PFSK-1 (cell line): ENCODE measurements at regions not wholly inside any gene's neighbourhood (a gene's known extent, or its start where the extent isn't known, plus 50 kb on each side); places are given as distances from the start of the nearest gene placed in this dataset.

Source experiments
- FOXP2 ChIP-seq: optimal IDR thresholded peaks from 2 replicates; pipeline ENCODE3; 2011; ENCODE audit warnings: borderline replicate concordance, control low read depth, inconsistent platforms; ENCODE audit not compliant: insufficient read depth; ENCODE audit errors: extremely low read length, extremely low read depth
- POLR2AphosphoS5 ChIP-seq: IDR thresholded peaks from 2 replicates; pipeline ENCODE4 v1.6.1; 2012; ENCODE audit warnings: low read depth, mild to moderate bottlenecking, control low read depth, low read length, moderate library complexity
- SIN3A ChIP-seq: IDR thresholded peaks from 2 replicates; pipeline ENCODE4 v1.6.1; 2012; ENCODE audit warnings: mild to moderate bottlenecking, low read length, moderate library complexity, borderline replicate concordance; ENCODE audit not compliant: insufficient read depth
- TAF1 ChIP-seq: IDR thresholded peaks from 2 replicates; pipeline ENCODE4 v1.6.1; 2012; ENCODE audit warnings: low read length, control low read depth, borderline replicate concordance; ENCODE audit not compliant: insufficient read depth
- TF ChIP-seq, protein P1 (sequence below), 2 experiments: IDR thresholded peaks; 2 replicates each; pipeline versions ENCODE4 v1.6.1 to v1.8.0; 2011 to 2012; ENCODE audit warnings: low read depth in 2 of 2, low read length in 2 of 2, control low read depth in 1 of 2, inconsistent platforms in 1 of 2, mild to moderate bottlenecking in 1 of 2, moderate library complexity in 1 of 2; ENCODE audit not compliant: insufficient read depth in 1 of 2

DNA sequence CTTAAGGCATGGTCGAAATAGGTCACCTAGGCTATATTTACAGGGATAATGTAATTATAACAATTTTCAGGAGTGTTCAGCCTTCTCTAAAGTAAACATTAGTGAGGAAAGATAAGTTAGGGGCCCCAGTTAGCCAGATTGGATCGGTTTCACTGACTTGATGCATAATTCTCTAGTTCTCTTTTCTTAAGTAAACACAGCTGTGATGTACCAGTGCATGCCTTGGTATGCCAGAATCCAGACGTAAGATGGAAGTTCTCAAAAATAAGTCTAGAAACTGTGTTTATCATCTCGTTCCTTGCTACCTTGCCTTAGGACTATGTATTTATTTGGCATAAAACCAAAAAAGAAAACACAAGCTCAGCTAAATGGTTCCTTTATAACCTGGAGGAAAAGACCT lies 442.2 kb upstream of the CLINT1 start:
- TF ChIP-seq, protein P1, sequence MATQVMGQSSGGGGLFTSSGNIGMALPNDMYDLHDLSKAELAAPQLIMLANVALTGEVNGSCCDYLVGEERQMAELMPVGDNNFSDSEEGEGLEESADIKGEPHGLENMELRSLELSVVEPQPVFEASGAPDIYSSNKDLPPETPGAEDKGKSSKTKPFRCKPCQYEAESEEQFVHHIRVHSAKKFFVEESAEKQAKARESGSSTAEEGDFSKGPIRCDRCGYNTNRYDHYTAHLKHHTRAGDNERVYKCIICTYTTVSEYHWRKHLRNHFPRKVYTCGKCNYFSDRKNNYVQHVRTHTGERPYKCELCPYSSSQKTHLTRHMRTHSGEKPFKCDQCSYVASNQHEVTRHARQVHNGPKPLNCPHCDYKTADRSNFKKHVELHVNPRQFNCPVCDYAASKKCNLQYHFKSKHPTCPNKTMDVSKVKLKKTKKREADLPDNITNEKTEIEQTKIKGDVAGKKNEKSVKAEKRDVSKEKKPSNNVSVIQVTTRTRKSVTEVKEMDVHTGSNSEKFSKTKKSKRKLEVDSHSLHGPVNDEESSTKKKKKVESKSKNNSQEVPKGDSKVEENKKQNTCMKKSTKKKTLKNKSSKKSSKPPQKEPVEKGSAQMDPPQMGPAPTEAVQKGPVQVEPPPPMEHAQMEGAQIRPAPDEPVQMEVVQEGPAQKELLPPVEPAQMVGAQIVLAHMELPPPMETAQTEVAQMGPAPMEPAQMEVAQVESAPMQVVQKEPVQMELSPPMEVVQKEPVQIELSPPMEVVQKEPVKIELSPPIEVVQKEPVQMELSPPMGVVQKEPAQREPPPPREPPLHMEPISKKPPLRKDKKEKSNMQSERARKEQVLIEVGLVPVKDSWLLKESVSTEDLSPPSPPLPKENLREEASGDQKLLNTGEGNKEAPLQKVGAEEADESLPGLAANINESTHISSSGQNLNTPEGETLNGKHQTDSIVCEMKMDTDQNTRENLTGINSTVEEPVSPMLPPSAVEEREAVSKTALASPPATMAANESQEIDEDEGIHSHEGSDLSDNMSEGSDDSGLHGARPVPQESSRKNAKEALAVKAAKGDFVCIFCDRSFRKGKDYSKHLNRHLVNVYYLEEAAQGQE (IDR thresholded peaks at IDR 0.05; ENCODE audit: insufficient read depth in 1 of 2, low read depth in 2 of 2, low read length in 2 of 2): no peak

DNA sequence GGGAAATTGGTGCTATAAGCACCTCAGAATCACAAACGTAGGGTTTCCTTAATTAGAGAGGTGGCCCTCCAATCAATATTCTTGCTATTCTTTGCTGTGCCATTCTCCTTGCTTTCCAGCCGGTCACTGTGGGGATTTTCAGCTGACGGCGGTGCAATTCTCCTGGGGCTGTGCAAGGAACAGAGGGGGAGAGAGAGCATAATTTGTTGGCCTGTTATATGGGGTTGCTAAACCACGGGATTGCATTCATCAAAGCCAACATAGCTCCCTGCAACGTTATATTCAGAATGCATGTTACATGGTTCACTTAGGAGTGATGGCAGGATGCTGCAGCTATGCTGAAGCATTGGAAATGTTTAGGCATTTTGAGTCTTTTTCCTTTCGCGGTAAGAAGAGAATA lies 441.3 kb upstream of the CLINT1 start:
- TF ChIP-seq SIN3A: no peak
- no peak for TF ChIP-seq TAF1
- TF ChIP-seq FOXP2: no peak
- no peak for TF ChIP-seq POLR2AphosphoS5
- TF ChIP-seq, protein P1 (IDR thresholded peaks at IDR 0.05; ENCODE audit: insufficient read depth in 1 of 2, low read depth in 2 of 2, low read length in 2 of 2): no peak

DNA sequence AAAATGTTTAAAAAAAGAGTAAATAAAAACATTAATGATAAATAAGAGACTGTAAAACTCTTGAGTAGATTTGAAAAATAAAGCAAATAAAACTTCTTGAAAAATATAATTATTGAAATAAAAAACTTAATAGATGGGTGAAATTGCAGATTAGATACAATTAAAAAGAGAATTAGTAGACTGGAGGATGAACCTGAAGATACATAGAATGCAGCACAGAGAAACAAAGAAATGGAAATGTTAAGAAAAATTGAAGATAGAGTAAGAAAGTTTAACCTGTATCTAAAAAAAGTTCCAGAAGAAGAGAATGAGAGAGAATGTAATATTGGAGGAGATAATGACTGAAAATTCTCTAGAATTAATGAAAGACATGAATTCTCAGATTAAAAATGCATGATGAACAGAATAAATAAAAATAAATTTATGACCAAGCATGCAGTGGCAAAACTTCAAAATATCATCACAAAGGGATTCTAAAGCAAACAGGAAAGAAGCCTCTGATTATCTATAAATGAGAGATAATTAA lies 438.1 kb upstream of the CLINT1 start:
- TF ChIP-seq POLR2AphosphoS5: no peak
- TF ChIP-seq SIN3A: no peak
- TF ChIP-seq, protein P1 (IDR thresholded peaks at IDR 0.05; ENCODE audit: insufficient read depth in 1 of 2, low read depth in 2 of 2, low read length in 2 of 2): no peak
- TF ChIP-seq TAF1: no peak
- no peak for TF ChIP-seq FOXP2

DNA sequence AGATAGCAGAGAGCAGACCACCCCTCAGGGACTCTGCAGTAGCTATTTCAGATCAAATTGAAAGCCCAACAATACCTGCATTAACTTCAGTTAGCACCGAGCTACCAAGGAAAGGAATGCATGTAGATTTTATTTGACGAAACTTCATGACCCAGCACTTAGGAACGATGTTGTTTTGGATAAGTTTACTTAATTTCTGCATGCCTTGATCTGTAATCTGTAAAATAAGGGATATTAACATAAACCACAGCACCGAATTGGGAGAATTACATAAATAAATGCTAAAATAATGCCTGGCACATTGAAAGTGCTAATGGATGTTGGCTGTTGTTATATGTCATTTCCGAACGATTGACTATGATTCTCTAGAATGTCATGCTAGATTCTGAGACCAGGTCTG lies 435.8 kb upstream of the CLINT1 start:
- TF ChIP-seq, protein P1 (IDR thresholded peaks at IDR 0.05; ENCODE audit: insufficient read depth in 1 of 2, low read depth in 2 of 2, low read length in 2 of 2): no peak
- TF ChIP-seq SIN3A: no peak
- TF ChIP-seq TAF1: no peak
- TF ChIP-seq POLR2AphosphoS5: no peak
- no peak for TF ChIP-seq FOXP2

DNA sequence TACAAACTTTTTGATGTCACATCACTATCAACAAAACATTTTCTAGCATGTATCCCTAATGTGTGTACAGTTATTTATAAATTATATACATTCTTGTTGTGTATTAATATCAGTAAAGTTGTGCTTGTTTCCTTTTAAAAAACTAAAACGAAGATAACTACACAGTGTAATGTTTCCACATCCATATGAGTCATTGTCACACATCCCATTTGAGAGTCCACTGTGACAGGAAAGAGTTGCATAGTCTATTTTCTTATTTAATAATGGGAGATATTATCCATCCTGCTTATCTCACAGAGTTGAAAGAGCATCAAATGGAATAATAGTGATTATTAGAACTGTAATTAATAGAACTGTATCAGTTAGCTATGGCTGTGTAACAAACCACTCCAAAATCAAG lies 434.0 kb upstream of the CLINT1 start:
- TF ChIP-seq FOXP2 (no peak), SIN3A (no peak), POLR2AphosphoS5 (no peak), TAF1 (no peak)
- TF ChIP-seq, protein P1 (IDR thresholded peaks at IDR 0.05; ENCODE audit: insufficient read depth in 1 of 2, low read depth in 2 of 2, low read length in 2 of 2): no peak
